ENCODE measurements at regions not wholly inside any gene's neighbourhood (a gene's known extent, or its start where the extent isn't known, plus 50 kb on each side); places are given as distances from the start of the nearest gene placed in this dataset.

GRCh38 chr4:36854554-36854953 is 390.0 kb upstream of the NWD2 start:
- Histone ChIP-seq H3K27ac (no peak overlapping the region), H3K4me1 (no peaks in the 10 kb centered on the region), H3K36me3 (no peaks in the 10 kb centered on the region), H3K27me3 (no peaks in the 10 kb centered on the region), H3K4me3 (no peak overlapping the region), H3K9me3 (no peaks in the 10 kb centered on the region)
- in situ Hi-C loops (cut with MboI; ENCODE audit: low sequenced_read_pairs in 4 of 4): no loop called here
- intact Hi-C loops (cut with DNase I; ENCODE audit: low total_unique reads): no loop called here
- TF ChIP-seq POLR2A (IDR thresholded peaks at IDR 0.05) (no peak), CTCF (IDR thresholded peaks at IDR 0.05 in 4 of 5, conservative IDR thresholded peaks at IDR 0.05 in 1 of 5) (no peak)
- DNase-seq (no peak), ATAC-seq (no peak)

- H3K4me3 ChIP-seq: no peak overlapping the region
- H3K36me3 ChIP-seq: no peaks in the 10 kb centered on the region
- no peaks in the 10 kb centered on the region for H3K4me1 ChIP-seq
- TF ChIP-seq CTCF (IDR thresholded peaks at IDR 0.05 in 4 of 5, conservative IDR thresholded peaks at IDR 0.05 in 1 of 5) (no peak), POLR2A (IDR thresholded peaks at IDR 0.05) (no peak)
- no peak overlapping the region for H3K27ac ChIP-seq
- ATAC-seq (no peak), DNase-seq (no peak)
- no peaks in the 10 kb centered on the region for H3K9me3 ChIP-seq
- no peaks in the 10 kb centered on the region for H3K27me3 ChIP-seq
- intact Hi-C loops (cut with DNase I; ENCODE audit: low total_unique reads): no loop called here
- in situ Hi-C loops (cut with MboI; ENCODE audit: low sequenced_read_pairs in 4 of 4): no loop called here
Measured at GRCh38 chr4:36863601-36864000, 380.9 kb upstream of the NWD2 start.

- ATAC-seq: no peak
- TF ChIP-seq POLR2A (IDR thresholded peaks at IDR 0.05): no peak
- TF ChIP-seq CTCF (IDR thresholded peaks at IDR 0.05 in 4 of 5, conservative IDR thresholded peaks at IDR 0.05 in 1 of 5): no peak
- Histone ChIP-seq H3K9me3 (no peaks in the 10 kb centered on the region), H3K36me3 (no peaks in the 10 kb centered on the region), H3K4me1 (no peaks in the 10 kb centered on the region), H3K4me3 (no peak overlapping the region), H3K27ac (no peak overlapping the region), H3K27me3 (no peaks in the 10 kb centered on the region)
- in situ Hi-C loops (cut with MboI; ENCODE audit: low sequenced_read_pairs in 4 of 4) (no loop called here), intact Hi-C loops (cut with DNase I; ENCODE audit: low total_unique reads) (no loop called here)
- no peak for DNase-seq
Measured at GRCh38 chr4:36870121-36870520, 374.4 kb upstream of the NWD2 start.

GRCh38 chr4:36872679-36873078 is 371.9 kb upstream of the NWD2 start:
- intact Hi-C loops (cut with DNase I; ENCODE audit: low total_unique reads) (no loop called here), in situ Hi-C loops (cut with MboI; ENCODE audit: low sequenced_read_pairs in 4 of 4) (no loop called here)
- H3K36me3 ChIP-seq: no peaks in the 10 kb centered on the region
- no peak for TF ChIP-seq CTCF (IDR thresholded peaks at IDR 0.05 in 4 of 5, conservative IDR thresholded peaks at IDR 0.05 in 1 of 5)
- no peak for TF ChIP-seq POLR2A (IDR thresholded peaks at IDR 0.05)
- no peaks in the 10 kb centered on the region for H3K4me1 ChIP-seq
- ATAC-seq (no peak), DNase-seq (no peak)
- H3K27me3 ChIP-seq: no peaks in the 10 kb centered on the region
- H3K27ac ChIP-seq: no peak overlapping the region
- no peaks in the 10 kb centered on the region for H3K9me3 ChIP-seq
- no peak overlapping the region for H3K4me3 ChIP-seq

GRCh38 chr4:36884151-36884550 is 360.4 kb upstream of the NWD2 start:
- in situ Hi-C loops (cut with MboI; ENCODE audit: low sequenced_read_pairs in 4 of 4): no loop called here
- H3K4me1 ChIP-seq: no peaks in the 10 kb centered on the region
- H3K36me3 ChIP-seq: no peaks in the 10 kb centered on the region

More at GRCh38 chr4:36884151-36884550, 360.4 kb upstream of the NWD2 start:
- TF ChIP-seq POLR2A (IDR thresholded peaks at IDR 0.05) (no peak), CTCF (IDR thresholded peaks at IDR 0.05 in 4 of 5, conservative IDR thresholded peaks at IDR 0.05 in 1 of 5) (no peak)
- no peak overlapping the region for H3K4me3 ChIP-seq
- H3K9me3 ChIP-seq: no peaks in the 10 kb centered on the region
- H3K27ac ChIP-seq: no peak overlapping the region
- intact Hi-C loops (cut with DNase I; ENCODE audit: low total_unique reads): no loop called here
- no peaks in the 10 kb centered on the region for H3K27me3 ChIP-seq
- DNase-seq (no peak), ATAC-seq (no peak)

Measured in gastrocnemius medialis (tissue), 4 donors.